NK-92 treated with Interleukin-12 subunit alpha and Interleukin-12 subunit beta, amount 100 ng/mL, for 24 hours (cell line): ENCODE measurements at regions not wholly inside any gene's neighbourhood (a gene's known extent, or its start where the extent isn't known, plus 50 kb on each side); places are given as distances from the start of the nearest gene placed in this dataset.
"Not testable (repeated sequence)": the region's sequence is repeated elsewhere in the genome, so short reads cannot be mapped to it uniquely, and the experiment has no call there.

Experiments
- DNase-seq: peaks from one replicate; lab custom pipeline; 2025; lab: John Stamatoyannopoulos, UW

GRCh38 chr3:164748626-164749025, 329.7 kb downstream of the SI start:
- DNase-seq = no peak

GRCh38 chr3:164741869-164742268, 336.4 kb downstream of the SI start:
- no peak for DNase-seq

GRCh38 chr3:164737174-164737573, 341.1 kb downstream of the SI start:
- no peak for DNase-seq

- no peak for DNase-seq
Measured at GRCh38 chr3:164732166-164732565, 346.1 kb downstream of the SI start.

GRCh38 chr3:164730815-164731360, 347.4 kb downstream of the SI start:
- DNase-seq = no peak

GRCh38 chr3:164723396-164723795, 354.9 kb downstream of the SI start:
- no peak for DNase-seq

- DNase-seq = not testable (repeated sequence)
Measured at GRCh38 chr3:164702808-164703207, 375.5 kb downstream of the SI start.

GRCh38 chr3:164687902-164688301, 390.4 kb downstream of the SI start:
- no peak for DNase-seq

GRCh38 chr3:164687211-164687610, 391.1 kb downstream of the SI start:
- DNase-seq = no peak

- no peak for DNase-seq
Measured at GRCh38 chr3:164683489-164683888, 394.8 kb downstream of the SI start.

- no peak for DNase-seq
Measured at GRCh38 chr3:164679245-164679644, 399.1 kb downstream of the SI start.

- no peak for DNase-seq
Measured at GRCh38 chr3:164677317-164677716, 401.0 kb downstream of the SI start.

- DNase-seq = no peak
Measured at GRCh38 chr3:164673738-164674137, 404.6 kb downstream of the SI start.

GRCh38 chr3:164658125-164658524, 420.2 kb downstream of the SI start:
- no peak for DNase-seq

- no peak for DNase-seq
Measured at GRCh38 chr3:164657631-164658030, 420.7 kb downstream of the SI start.

- DNase-seq = no peak
Measured at GRCh38 chr3:164655462-164655861, 422.8 kb downstream of the SI start.

- no peak for DNase-seq
Measured at GRCh38 chr3:164641071-164641470, 437.2 kb downstream of the SI start.

- no peak for DNase-seq
Measured at GRCh38 chr3:164640591-164640990, 437.7 kb downstream of the SI start.

GRCh38 chr3:164620956-164621355, 457.3 kb downstream of the SI start:
- no peak for DNase-seq

GRCh38 chr3:164620423-164620822, 457.9 kb downstream of the SI start:
- no peak for DNase-seq

GRCh38 chr3:164612751-164613150, 465.5 kb downstream of the SI start:
- DNase-seq = no peak

GRCh38 chr3:164608554-164609276, 469.6 kb downstream of the SI start:
- DNase-seq = no peak

- DNase-seq = no peak
Measured at GRCh38 chr3:164604687-164605086, 473.6 kb downstream of the SI start.

- no peak for DNase-seq
Measured at GRCh38 chr3:164577667-164578210, 500.6 kb downstream of the SI start.
